GM18907 (cell line): ENCODE measurements at regions not wholly inside any gene's neighbourhood (a gene's known extent, or its start where the extent isn't known, plus 50 kb on each side); places are given as distances from the start of the nearest gene placed in this dataset.

ENCODE experiments used
- ATAC-seq: cut with Tn5 transposase; IDR thresholded peaks from one replicate; pipeline ENCODE4 v1.9.1; 2021; ENCODE audit warnings: mild to moderate bottlenecking, moderate library complexity; ENCODE audit not compliant: unreplicated experiment

- no peak for ATAC-seq
These were observed 432.6 kb downstream of the ETNK1 start for GRCh38 chr12:23057571-23057970.

- ATAC-seq = no peak
These were observed 435.2 kb downstream of the ETNK1 start for GRCh38 chr12:23060161-23060560.

GRCh38 chr12:23063206-23063605, 438.2 kb downstream of the ETNK1 start:
- no peak for ATAC-seq

GRCh38 chr12:23066095-23066494, 441.1 kb downstream of the ETNK1 start:
- no peak for ATAC-seq

GRCh38 chr12:23083267-23083666, 458.3 kb downstream of the ETNK1 start:
- ATAC-seq = peak; percentile 85

GRCh38 chr12:23084236-23084995, 459.4 kb downstream of the ETNK1 start:
- no peak for ATAC-seq

GRCh38 chr12:23088594-23088993, 463.6 kb downstream of the ETNK1 start:
- no peak for ATAC-seq

GRCh38 chr12:23093488-23093887, 468.5 kb downstream of the ETNK1 start:
- ATAC-seq = no peak

- no peak for ATAC-seq
These were observed 471.4 kb downstream of the ETNK1 start for GRCh38 chr12:23096321-23096720.

GRCh38 chr12:23098110-23098509, 473.1 kb downstream of the ETNK1 start:
- ATAC-seq = no peak

GRCh38 chr12:23098517-23098916, 473.5 kb downstream of the ETNK1 start:
- ATAC-seq = no peak

- ATAC-seq = no peak
These were observed 474.1 kb downstream of the ETNK1 start for GRCh38 chr12:23099104-23099503.

GRCh38 chr12:23099604-23100003, 474.6 kb downstream of the ETNK1 start:
- no peak for ATAC-seq

- ATAC-seq = no peak
These were observed 484.0 kb downstream of the ETNK1 start for GRCh38 chr12:23108957-23109356.

- no peak for ATAC-seq
These were observed 488.8 kb downstream of the ETNK1 start for GRCh38 chr12:23113781-23114180.

GRCh38 chr12:23115984-23116383, 491.0 kb downstream of the ETNK1 start:
- ATAC-seq = no peak

- ATAC-seq = no peak
These were observed 501.8 kb downstream of the ETNK1 start for GRCh38 chr12:23126794-23127193.

- no peak for ATAC-seq
These were observed 502.7 kb downstream of the ETNK1 start for GRCh38 chr12:23127701-23128100.

GRCh38 chr12:23128462-23128861, 503.5 kb downstream of the ETNK1 start:
- no peak for ATAC-seq

GRCh38 chr12:23132357-23132756, 507.4 kb downstream of the ETNK1 start:
- no peak for ATAC-seq

GRCh38 chr12:23133471-23133870, 508.5 kb downstream of the ETNK1 start:
- ATAC-seq = no peak

GRCh38 chr12:23139026-23139425, 514.1 kb downstream of the ETNK1 start:
- ATAC-seq = no peak

- ATAC-seq = no peak
These were observed 515.7 kb downstream of the ETNK1 start for GRCh38 chr12:23140710-23141109.
